ENCODE measurements at regions not wholly inside any gene's neighbourhood (a gene's known extent, or its start where the extent isn't known, plus 50 kb on each side); places are given as distances from the start of the nearest gene placed in this dataset.

DNA sequence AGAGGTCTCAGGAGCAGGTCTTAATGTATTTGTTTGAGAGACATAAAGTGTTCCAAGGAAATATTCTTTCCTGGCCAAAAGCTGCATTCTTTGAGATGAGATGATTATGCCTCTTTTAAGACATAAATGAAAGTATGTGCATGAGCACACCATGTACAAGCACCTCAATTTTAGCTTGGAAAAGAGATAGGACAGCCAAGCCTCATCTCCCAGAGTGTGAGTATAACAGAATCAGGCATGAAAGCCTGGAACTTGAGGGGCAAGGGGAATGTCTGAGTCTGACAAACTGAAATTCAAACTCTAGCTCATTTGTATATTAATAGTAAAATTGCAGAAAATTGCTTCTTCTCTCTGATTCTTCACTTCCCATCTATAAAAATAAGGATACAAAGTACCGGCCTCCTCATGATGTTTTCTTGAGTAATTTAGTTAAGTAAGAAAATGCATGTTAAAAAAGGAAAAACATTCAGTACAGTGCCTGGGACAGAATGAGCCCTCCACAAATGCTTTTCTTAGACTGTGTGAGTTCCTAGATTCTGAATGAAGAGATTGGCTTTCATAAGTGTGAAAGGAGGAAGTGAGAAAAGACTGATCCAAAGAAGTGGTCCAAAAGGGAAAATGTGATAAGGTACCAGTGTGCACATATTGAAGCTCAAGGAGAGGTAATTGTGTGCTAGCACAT lies 1260.9 kb upstream of the SORCS1 start:
- ChIA-PET CTCF (no interaction called here), POLR2A (no interaction called here)
- no peak overlapping the region for H3K4me3 Mint-ChIP-seq
- no peaks in the 10 kb centered on the region for H3K36me3 Mint-ChIP-seq (ENCODE audit: low read depth)
- H3K9me3 Mint-ChIP-seq, result no peaks in the 10 kb centered on the region
- H3K4me1 Mint-ChIP-seq, result no peaks in the 10 kb centered on the region
- no peaks in the 10 kb centered on the region for H3K27me3 Mint-ChIP-seq
- no peak for DNase-seq
- no peak overlapping the region for H3K27ac Mint-ChIP-seq

DNA sequence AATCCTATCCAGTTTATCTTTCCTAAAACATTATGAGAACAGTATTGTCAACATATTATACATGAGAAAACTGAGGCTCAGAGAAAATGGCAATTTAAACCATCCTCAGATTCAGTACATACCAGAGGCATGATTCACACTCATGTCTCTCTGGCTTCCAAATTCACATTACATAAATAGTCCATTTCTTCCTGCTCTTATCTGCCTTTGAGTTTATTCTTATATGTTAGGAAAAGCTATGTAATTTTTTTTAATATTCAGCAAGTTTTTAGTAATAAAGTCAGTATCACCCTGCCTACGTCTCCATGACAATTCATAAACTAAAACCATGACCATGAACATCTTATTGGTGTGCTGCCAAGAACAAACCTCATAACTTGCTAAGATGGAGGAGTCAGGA lies 1260.2 kb upstream of the SORCS1 start:
- no peak for DNase-seq
- CTCF ChIA-PET, result interaction anchor here (0.6 kb wide), 1 partner anchor 896 kb away, joined by 3 read pairs; no protein-coding TSS in a partner anchor
- H3K27ac Mint-ChIP-seq, result no peak overlapping the region
- POLR2A ChIA-PET, result no interaction called here
- H3K27me3 Mint-ChIP-seq, result no peaks in the 10 kb centered on the region
- H3K36me3 Mint-ChIP-seq (ENCODE audit: low read depth), result no peaks in the 10 kb centered on the region
- no peaks in the 10 kb centered on the region for H3K4me1 Mint-ChIP-seq
- H3K4me3 Mint-ChIP-seq, result no peak overlapping the region
- no peaks in the 10 kb centered on the region for H3K9me3 Mint-ChIP-seq

DNA sequence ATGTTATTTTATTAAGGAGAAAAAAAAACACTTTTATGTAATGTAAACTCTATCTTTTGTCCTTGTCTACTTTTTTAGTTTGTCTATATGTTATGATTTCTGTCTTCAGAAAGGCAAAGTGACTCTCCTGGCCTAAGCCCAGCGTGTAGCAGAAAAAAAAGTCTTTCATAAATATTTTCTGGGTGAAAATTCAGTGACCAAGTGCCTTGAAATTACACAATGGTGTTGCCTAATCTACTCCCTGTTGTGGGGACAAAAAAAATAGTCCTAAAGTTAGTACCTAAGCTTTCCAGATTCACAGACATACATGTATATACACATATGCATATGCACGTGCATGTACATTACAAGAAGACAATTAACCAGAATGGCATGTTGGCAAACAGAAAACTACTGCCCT lies 1257.8 kb upstream of the SORCS1 start:
- no peaks in the 10 kb centered on the region for H3K36me3 Mint-ChIP-seq (ENCODE audit: low read depth)
- H3K9me3 Mint-ChIP-seq, result no peaks in the 10 kb centered on the region
- H3K4me1 Mint-ChIP-seq, result no peaks in the 10 kb centered on the region
- H3K4me3 Mint-ChIP-seq, result no peak overlapping the region
- no peak for DNase-seq
- H3K27ac Mint-ChIP-seq, result no peak overlapping the region
- POLR2A ChIA-PET, result no interaction called here
- CTCF ChIA-PET, result no interaction called here
- no peaks in the 10 kb centered on the region for H3K27me3 Mint-ChIP-seq

DNA sequence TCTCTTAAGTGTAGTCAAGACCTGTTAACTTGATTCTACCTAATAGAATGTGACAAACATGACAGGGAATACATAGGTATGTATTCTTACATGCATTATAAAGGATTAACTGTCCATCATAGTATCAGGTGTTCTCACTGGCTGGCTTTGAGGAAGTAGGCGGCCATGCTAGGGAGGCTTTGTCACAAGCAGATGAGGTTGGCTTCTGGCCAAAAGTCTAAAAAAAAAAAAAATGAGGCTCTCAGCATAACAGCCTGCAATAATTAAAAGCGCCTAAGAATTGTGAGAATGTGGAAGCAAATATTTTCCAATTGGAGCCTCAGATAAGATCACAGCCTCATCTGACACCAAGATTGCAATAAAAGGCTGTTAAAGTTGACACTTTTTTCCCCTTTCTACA lies 1256.8 kb upstream of the SORCS1 start:
- Mint-ChIP-seq H3K36me3 (ENCODE audit: low read depth) (no peaks in the 10 kb centered on the region), H3K9me3 (no peaks in the 10 kb centered on the region), H3K4me3 (no peak overlapping the region), H3K27ac (no peak overlapping the region), H3K27me3 (no peaks in the 10 kb centered on the region), H3K4me1 (no peaks in the 10 kb centered on the region)
- CTCF ChIA-PET, result no interaction called here
- DNase-seq, result no peak
- POLR2A ChIA-PET, result no interaction called here

GRCh38 chr10:108413954-108414353 lies 1249.4 kb upstream of the SORCS1 start:
- POLR2A ChIA-PET, result no interaction called here
- Mint-ChIP-seq H3K9me3 (peaks cover 4% of the 10 kb centered on the region), H3K27me3 (no peaks in the 10 kb centered on the region), H3K4me3 (no peak overlapping the region), H3K36me3 (ENCODE audit: low read depth) (no peaks in the 10 kb centered on the region), H3K4me1 (no peaks in the 10 kb centered on the region), H3K27ac (no peak overlapping the region)
- DNase-seq, result no peak
- CTCF ChIA-PET, result no interaction called here

- ChIA-PET POLR2A (no interaction called here), CTCF (no interaction called here)
- no peaks in the 10 kb centered on the region for H3K27me3 Mint-ChIP-seq
- no peaks in the 10 kb centered on the region for H3K4me1 Mint-ChIP-seq
- peaks cover 6% of the 10 kb centered on the region for H3K9me3 Mint-ChIP-seq
- no peaks in the 10 kb centered on the region for H3K36me3 Mint-ChIP-seq (ENCODE audit: low read depth)
- no peak overlapping the region for H3K4me3 Mint-ChIP-seq
- no peak for DNase-seq
- no peak overlapping the region for H3K27ac Mint-ChIP-seq
These were observed 1247.8 kb upstream of the SORCS1 start for GRCh38 chr10:108412323-108412722.

DNA sequence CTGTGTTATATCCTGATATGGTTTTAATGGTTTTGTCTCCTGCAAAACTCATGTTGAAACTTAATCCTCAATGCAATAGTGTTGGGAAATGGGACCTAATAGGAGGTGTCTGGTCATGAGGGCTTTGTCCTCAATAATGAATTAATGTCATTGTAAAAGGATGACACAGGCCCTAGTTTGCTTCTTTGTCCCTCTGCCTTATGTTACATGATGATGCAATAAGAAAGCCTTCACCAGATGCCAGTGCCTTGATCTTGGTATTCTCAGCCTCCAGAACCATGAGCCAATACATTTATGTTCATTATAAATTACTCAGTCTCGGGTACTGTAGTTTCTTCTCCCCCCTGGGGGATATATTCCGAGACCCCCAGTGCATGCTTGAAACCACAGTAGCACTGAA lies 1247.4 kb upstream of the SORCS1 start:
- H3K27ac Mint-ChIP-seq, result no peak overlapping the region
- POLR2A ChIA-PET, result no interaction called here
- no peaks in the 10 kb centered on the region for H3K4me1 Mint-ChIP-seq
- CTCF ChIA-PET, result no interaction called here
- H3K36me3 Mint-ChIP-seq (ENCODE audit: low read depth), result no peaks in the 10 kb centered on the region
- no peak for DNase-seq
- H3K27me3 Mint-ChIP-seq, result no peaks in the 10 kb centered on the region
- no peak overlapping the region for H3K4me3 Mint-ChIP-seq
- peaks cover 6% of the 10 kb centered on the region for H3K9me3 Mint-ChIP-seq

DNA sequence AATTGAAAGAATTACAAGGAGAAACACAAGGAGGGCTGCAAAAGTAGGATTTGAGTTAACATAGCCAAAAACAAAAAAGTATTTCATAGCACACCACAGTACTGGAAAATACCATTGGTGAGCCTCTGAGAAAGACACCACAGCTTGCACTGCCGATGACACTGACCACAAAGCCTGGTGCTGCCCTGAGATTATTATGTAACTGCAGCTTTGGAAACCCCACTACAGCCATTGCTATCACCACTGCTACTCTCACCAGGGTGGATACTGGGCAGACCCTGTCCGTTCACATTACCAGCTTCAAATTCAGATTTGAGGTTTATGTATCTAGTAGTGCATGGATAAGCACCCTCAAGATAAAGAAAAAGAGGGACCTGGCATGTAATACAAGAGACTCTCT lies 1246.7 kb upstream of the SORCS1 start:
- POLR2A ChIA-PET, result no interaction called here

GRCh38 chr10:108410236-108410635 lies 1245.7 kb upstream of the SORCS1 start:
- Mint-ChIP-seq H3K27me3 (no peaks in the 10 kb centered on the region), H3K9me3 (peaks cover 6% of the 10 kb centered on the region), H3K27ac (no peak overlapping the region), H3K4me3 (no peak overlapping the region), H3K36me3 (ENCODE audit: low read depth) (no peaks in the 10 kb centered on the region), H3K4me1 (no peaks in the 10 kb centered on the region)
- CTCF ChIA-PET, result no interaction called here
- no peak for DNase-seq
- POLR2A ChIA-PET, result no interaction called here

More for the DNA sequence above, 1246.7 kb upstream of the SORCS1 start:
- no peak for DNase-seq
- no peak overlapping the region for H3K4me3 Mint-ChIP-seq
- H3K9me3 Mint-ChIP-seq, result peaks cover 6% of the 10 kb centered on the region
- H3K27me3 Mint-ChIP-seq, result no peaks in the 10 kb centered on the region
- H3K36me3 Mint-ChIP-seq (ENCODE audit: low read depth), result no peaks in the 10 kb centered on the region
- CTCF ChIA-PET, result no interaction called here
- no peaks in the 10 kb centered on the region for H3K4me1 Mint-ChIP-seq
- H3K27ac Mint-ChIP-seq, result no peak overlapping the region

GRCh38 chr10:108409306-108409705 lies 1244.8 kb upstream of the SORCS1 start:
- peaks cover 6% of the 10 kb centered on the region for H3K9me3 Mint-ChIP-seq
- ChIA-PET CTCF (no interaction called here), POLR2A (no interaction called here)
- no peaks in the 10 kb centered on the region for H3K27me3 Mint-ChIP-seq
- no peaks in the 10 kb centered on the region for H3K4me1 Mint-ChIP-seq
- no peak overlapping the region for H3K4me3 Mint-ChIP-seq
- H3K27ac Mint-ChIP-seq, result no peak overlapping the region
- no peaks in the 10 kb centered on the region for H3K36me3 Mint-ChIP-seq (ENCODE audit: low read depth)
- DNase-seq, result no peak

DNA sequence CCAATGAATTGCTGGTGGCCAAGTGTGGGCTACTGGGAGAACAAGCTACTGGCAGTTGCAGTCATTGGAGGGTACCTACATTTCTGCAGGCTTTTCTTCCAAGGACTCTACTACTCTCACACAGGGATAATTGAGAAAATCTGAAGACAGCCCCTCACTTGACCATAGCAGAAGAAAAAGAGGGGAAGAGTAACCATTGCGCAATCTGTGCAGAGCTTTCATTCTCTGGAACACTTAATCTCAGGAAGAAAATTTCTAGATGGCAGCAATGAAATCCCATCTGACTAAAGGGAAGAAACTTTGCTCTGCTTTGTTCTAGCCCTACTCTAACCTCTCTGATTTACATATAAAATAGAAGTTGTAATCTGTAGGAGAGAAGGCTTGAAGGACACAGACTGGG lies 1239.6 kb upstream of the SORCS1 start:
- Mint-ChIP-seq H3K27me3 (no peaks in the 10 kb centered on the region), H3K36me3 (ENCODE audit: low read depth) (no peaks in the 10 kb centered on the region), H3K4me1 (no peaks in the 10 kb centered on the region), H3K4me3 (no peak overlapping the region), H3K9me3 (peaks cover 4% of the 10 kb centered on the region), H3K27ac (no peak overlapping the region)
- no peak for DNase-seq
- CTCF ChIA-PET, result no interaction called here
- POLR2A ChIA-PET, result no interaction called here

DNA sequence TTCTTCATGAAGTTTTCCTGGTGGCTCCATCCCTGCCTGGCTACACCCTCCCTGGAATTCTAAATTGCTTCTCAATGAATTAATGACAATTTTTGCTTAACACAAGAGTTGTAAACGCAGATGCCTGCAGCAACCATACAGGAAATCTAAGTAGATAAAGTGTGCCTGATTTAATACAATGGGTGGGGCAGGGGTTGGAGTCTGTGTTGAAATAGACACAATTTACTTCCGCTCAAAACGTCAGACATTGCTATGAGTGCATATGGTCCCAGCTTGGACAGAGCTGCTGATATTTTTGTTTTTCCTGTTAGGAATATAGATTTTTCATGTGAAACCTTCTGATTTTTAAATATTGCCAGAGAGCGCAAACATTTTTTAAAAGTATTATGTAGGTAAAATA lies 1235.0 kb upstream of the SORCS1 start:
- H3K4me1 Mint-ChIP-seq, result no peaks in the 10 kb centered on the region
- no peak for DNase-seq
- H3K27me3 Mint-ChIP-seq, result no peaks in the 10 kb centered on the region
- no peak overlapping the region for H3K4me3 Mint-ChIP-seq
- H3K36me3 Mint-ChIP-seq (ENCODE audit: low read depth), result no peaks in the 10 kb centered on the region
- H3K27ac Mint-ChIP-seq, result no peak overlapping the region
- ChIA-PET CTCF (no interaction called here), POLR2A (no interaction called here)
- peaks cover 2% of the 10 kb centered on the region for H3K9me3 Mint-ChIP-seq

- ChIA-PET POLR2A (no interaction called here), CTCF (no interaction called here)
- H3K4me1 Mint-ChIP-seq, result no peaks in the 10 kb centered on the region
- DNase-seq, result no peak
- H3K27me3 Mint-ChIP-seq, result no peaks in the 10 kb centered on the region
- no peak overlapping the region for H3K4me3 Mint-ChIP-seq
- no peaks in the 10 kb centered on the region for H3K36me3 Mint-ChIP-seq (ENCODE audit: low read depth)
- no peak overlapping the region for H3K27ac Mint-ChIP-seq
- H3K9me3 Mint-ChIP-seq, result no peaks in the 10 kb centered on the region
These were observed 1228.6 kb upstream of the SORCS1 start for GRCh38 chr10:108393089-108393488.

DNA sequence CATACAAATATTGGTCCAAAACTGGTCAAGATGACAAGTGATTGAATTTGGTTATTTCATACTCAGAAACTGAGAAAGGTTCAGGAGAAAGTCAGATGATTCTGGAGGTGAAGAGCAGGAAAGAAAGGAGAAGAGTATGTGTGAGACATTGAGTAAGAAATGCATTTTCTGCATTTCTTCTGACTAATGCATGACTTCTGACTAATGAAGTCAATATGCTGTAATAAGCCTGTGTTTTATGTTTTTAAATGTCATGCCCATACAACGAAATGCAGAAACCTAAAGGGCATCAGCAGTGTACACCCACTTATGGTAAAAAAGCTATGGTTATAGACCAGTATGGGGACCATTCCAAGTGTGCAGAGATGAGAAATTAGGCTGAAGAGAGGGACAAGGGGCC lies 1227.8 kb upstream of the SORCS1 start:
- H3K36me3 Mint-ChIP-seq (ENCODE audit: low read depth), result no peaks in the 10 kb centered on the region

More for the DNA sequence above, 1227.8 kb upstream of the SORCS1 start:
- ChIA-PET CTCF (no interaction called here), POLR2A (no interaction called here)
- H3K9me3 Mint-ChIP-seq, result no peaks in the 10 kb centered on the region
- H3K4me3 Mint-ChIP-seq, result no peak overlapping the region
- no peaks in the 10 kb centered on the region for H3K4me1 Mint-ChIP-seq
- no peak for DNase-seq
- no peaks in the 10 kb centered on the region for H3K27me3 Mint-ChIP-seq
- no peak overlapping the region for H3K27ac Mint-ChIP-seq

All from activated CD4-positive, alpha-beta T cell treated with anti-CD3 and anti-CD28 coated beads, Interleukin-2, amount 10 ng/mL, durations not matched to agents 7 days and 5 days (primary cell).